ENCODE measurements at regions not wholly inside any gene's neighbourhood (a gene's known extent, or its start where the extent isn't known, plus 50 kb on each side); places are given as distances from the start of the nearest gene placed in this dataset.

DNA sequence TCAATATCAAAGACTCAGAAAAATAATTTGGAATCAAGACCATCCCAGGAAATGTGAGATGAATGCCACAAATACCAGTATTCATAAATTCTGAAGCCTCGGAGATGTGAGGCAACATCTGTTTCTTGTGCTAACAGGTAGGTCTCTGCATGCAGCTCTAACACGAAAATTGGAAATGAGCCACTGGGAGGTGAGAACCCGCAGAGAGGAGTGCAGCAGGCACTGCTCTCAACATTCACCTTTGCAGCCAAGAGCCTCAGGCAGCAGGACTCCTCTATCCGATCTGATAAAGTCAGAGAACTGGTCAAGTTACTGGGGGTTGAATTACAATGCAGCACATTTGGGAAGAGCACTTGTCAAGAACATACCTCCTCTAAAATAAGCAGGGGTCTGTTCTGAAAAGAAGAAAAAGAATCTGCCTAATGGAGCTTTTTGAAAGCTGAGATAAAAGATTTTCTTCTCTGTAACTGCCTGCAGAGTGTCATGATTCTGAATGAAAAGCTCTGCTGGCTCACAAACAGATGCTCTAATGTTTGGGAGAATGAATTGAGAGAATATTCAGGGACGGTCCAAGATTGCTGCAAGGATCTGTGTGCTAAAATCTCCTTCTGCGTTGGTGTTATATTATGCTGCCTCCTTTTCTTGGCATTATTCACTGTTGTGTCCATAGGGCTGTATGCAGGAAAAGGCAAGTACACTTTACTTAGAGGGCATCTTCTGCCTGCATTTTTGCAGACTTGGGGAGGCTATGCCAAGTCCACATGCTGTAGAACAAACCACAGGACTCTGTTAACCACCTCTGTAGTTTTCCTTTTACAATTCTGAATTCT lies 209.6 kb upstream of the KRR1 start:
- no peak for DNase-seq (ENCODE audit: low spot score)

DNA sequence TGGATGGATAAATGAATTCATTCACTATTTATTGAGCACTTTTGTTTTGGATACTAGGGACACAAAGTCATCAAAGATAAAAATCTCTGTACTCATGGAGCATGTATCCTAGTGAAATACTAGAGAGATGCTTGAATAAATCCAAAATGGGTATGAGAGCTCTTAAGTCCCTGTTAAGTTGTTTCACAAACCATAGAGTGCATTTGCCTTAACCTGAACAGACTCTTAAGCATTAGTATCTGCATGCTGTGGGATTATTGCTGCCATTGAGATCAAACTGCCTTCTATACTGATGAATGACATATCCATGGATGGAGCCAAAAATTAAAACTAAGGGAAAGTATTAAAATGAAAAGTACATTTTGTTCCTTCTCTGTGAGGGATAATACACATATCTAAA lies 206.5 kb upstream of the KRR1 start:
- Histone ChIP-seq H3K4me3 (no peak overlapping the region), H3K27ac (no peak overlapping the region)
- no peak for DNase-seq (ENCODE audit: low spot score)
- TF ChIP-seq, protein P1, sequence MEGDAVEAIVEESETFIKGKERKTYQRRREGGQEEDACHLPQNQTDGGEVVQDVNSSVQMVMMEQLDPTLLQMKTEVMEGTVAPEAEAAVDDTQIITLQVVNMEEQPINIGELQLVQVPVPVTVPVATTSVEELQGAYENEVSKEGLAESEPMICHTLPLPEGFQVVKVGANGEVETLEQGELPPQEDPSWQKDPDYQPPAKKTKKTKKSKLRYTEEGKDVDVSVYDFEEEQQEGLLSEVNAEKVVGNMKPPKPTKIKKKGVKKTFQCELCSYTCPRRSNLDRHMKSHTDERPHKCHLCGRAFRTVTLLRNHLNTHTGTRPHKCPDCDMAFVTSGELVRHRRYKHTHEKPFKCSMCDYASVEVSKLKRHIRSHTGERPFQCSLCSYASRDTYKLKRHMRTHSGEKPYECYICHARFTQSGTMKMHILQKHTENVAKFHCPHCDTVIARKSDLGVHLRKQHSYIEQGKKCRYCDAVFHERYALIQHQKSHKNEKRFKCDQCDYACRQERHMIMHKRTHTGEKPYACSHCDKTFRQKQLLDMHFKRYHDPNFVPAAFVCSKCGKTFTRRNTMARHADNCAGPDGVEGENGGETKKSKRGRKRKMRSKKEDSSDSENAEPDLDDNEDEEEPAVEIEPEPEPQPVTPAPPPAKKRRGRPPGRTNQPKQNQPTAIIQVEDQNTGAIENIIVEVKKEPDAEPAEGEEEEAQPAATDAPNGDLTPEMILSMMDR (IDR thresholded peaks at IDR 0.05) = no peak

More for the DNA sequence above, 209.6 kb upstream of the KRR1 start:
- no peak overlapping the region for H3K4me3 ChIP-seq
- H3K27ac ChIP-seq = no peak overlapping the region
- TF ChIP-seq, protein P1 (IDR thresholded peaks at IDR 0.05) = no peak

DNA sequence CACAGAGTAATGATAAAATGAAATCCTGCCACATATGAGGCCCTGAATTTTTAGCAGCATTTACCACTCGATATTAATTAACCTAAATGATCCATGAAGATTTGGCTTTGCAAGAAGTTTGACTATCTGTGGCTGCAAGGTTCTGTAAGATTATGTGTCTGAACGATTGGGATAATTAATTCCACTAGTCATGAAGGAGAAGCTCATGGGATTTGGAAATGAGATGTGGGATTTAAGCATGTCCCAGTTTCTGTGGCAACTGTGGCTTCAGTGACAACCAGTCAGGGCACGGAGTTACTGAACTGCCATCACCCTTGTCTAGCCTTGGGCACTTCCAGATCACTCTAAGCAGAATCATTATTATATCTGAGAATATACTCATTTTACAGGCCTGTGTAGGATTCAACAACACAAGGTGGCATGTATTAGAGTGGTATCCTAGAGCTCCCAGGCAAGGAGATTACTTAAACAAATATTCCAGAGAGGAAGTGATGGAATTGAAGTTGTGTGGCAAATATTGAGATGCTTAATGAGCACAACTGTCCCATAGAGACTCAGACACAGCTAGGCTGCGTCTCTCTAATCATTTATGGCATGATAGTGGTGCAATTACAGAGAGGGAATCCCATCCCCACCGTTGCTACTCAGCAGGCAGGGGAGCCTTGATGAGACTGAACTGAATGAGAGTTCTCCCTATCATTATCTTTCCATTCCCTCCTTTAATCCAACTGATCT lies 205.0 kb upstream of the KRR1 start:
- DNase-seq (ENCODE audit: low spot score) = no peak

DNA sequence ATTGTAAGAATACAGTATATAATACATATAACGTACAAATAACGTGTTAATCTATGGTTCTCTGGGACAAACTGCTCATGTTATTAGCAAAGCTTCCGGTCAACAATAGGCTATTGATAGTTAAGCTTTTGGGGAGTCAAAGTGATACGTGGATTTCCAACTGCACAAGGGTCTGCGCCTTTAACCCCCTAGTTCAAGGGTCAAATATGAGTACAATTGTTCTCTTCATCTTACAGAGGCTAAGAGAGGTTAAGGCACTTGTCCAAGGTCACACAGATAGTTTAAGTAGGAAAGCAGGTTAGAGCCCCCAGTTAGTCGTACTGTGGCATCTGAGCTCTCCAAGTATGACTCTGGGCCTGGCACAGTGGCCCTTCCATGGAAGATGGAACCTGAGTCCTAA lies 204.3 kb upstream of the KRR1 start:
- TF ChIP-seq, protein P1 (IDR thresholded peaks at IDR 0.05) = no peak
- DNase-seq (ENCODE audit: low spot score) = no peak
- Histone ChIP-seq H3K27ac (no peak overlapping the region), H3K4me3 (no peak overlapping the region)

More for the DNA sequence above, 205.0 kb upstream of the KRR1 start:
- TF ChIP-seq, protein P1 (IDR thresholded peaks at IDR 0.05) = no peak
- Histone ChIP-seq H3K4me3 (no peak overlapping the region), H3K27ac (no peak overlapping the region)

DNA sequence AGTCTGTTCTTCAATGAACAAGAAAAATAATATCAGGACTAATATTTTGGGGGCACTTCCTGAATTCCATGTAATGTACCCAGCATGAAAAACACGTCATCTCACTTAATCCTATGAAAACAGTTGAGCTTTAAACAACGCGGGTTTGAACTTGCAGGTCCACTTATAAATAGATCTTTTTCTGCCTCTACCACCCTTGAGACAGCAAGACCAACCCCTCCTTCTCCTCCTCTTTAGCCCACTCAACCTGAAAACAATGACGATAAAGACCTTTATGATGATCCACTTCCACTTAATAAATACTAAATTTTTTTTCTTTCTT lies 203.9 kb upstream of the KRR1 start:
- no peak for DNase-seq (ENCODE audit: low spot score)
- TF ChIP-seq, protein P1 (IDR thresholded peaks at IDR 0.05) = no peak
- Histone ChIP-seq H3K27ac (no peak overlapping the region), H3K4me3 (no peak overlapping the region)

DNA sequence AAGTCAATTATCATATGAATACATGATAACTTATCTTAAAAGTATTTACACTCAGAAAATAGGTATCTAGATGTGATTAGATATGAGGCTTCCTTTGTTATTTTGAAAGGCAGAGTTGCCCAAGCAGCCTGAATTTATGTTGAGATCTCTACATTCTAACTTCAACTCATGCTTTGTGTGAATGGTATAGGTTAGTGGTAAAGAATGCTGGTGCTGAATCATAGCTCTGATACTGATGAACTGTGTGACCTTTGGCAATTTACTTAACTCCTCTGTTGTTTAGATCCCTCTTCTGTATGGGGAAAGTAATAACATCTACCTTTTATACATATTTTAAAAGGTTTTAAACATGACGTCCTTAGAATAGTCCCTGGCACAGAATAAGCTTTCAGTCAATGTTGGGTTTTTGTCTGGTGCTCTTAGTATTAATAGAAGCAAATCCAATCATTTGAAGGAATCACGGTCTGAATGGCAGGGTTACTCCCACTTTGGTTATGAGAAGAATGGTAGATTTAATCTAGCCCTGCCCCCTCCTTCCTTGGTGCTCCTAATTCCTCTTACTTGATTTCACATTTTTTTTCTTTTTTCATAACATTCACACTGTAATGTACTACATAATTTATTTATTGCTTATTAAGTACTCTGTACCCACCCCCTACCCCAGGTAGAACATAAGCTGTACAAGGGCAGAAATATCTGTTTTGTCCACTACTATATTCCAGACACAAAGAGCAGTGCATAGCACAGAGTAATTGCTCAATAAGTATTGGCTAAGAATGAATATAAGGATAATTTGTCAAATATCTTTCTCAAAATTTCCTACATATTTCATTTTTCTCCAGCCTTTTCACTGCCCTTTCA lies 203.3 kb upstream of the KRR1 start:
- no peak for DNase-seq (ENCODE audit: low spot score)
- Histone ChIP-seq H3K4me3 (no peak overlapping the region), H3K27ac (no peak overlapping the region)
- TF ChIP-seq, protein P1 (IDR thresholded peaks at IDR 0.05) = no peak

All from coronary artery (tissue), 2 donors.